Testis (tissue), 2 donors: ENCODE measurements at regions not wholly inside any gene's neighbourhood (a gene's known extent, or its start where the extent isn't known, plus 50 kb on each side); places are given as distances from the start of the nearest gene placed in this dataset.

Source experiments
- DNase-seq: peaks from one replicate; pipeline ENCODE4 v3.0.0-alpha.2; 2019
- H3K27ac ChIP-seq, 2 donors: fragments of 200-600 bp; sonication (generic); one replicate each; pipeline ENCODE4 v1.5.1; 2019
- H3K27me3 ChIP-seq: fragments of 200-600 bp; sonication (generic); one replicate; pipeline ENCODE4 v1.5.1; 2019
- H3K36me3 ChIP-seq: fragments of 200-600 bp; sonication (generic); one replicate; pipeline ENCODE4 v1.5.1; 2017; ENCODE audit warnings: low read depth; ENCODE audit errors: missing control alignments
- H3K4me1 ChIP-seq: fragments of 200-600 bp; sonication (generic); one replicate; pipeline ENCODE4 v1.5.1; 2019
- H3K4me3 ChIP-seq, 2 donors: fragments of 200-600 bp; sonication (generic); one replicate each; pipeline ENCODE4 v1.5.1; 2017 to 2019
- H3K9me3 ChIP-seq: fragments of 200-600 bp; sonication (generic); one replicate; pipeline ENCODE4 v1.5.1; 2017
- CTCF ChIP-seq, 3 experiments: fragments of 450-650 bp in 2 of 3; fragments of 200-600 bp in 1 of 3; sonication (generic) in 1 of 3; IDR thresholded peaks; one replicate each; pipeline ENCODE4 v1.5.1; 2016 to 2019; ENCODE audit warnings: antibody characterized with exemption in 3 of 3, mild to moderate bottlenecking in 2 of 3, moderate library complexity in 1 of 3
- POLR2A ChIP-seq: fragments of 450-650 bp; IDR thresholded peaks from one replicate; pipeline ENCODE4 v1.6.1; 2017; ENCODE audit warnings: antibody characterized with exemption, mild to moderate bottlenecking, moderate library complexity
- WGBS, 2 donors: methylation state at CpG; one replicate each; pipeline ENCODE4 v1.1.5; 2018; 5-methylcytosine and 5-hydroxymethylcytosine counted together
- intact Hi-C: fragments of 100-400 bp; cut with DNase I; formaldehyde crosslinking; loops from one replicate; pipeline ENCODE4 v1.15.1; 2023; ENCODE audit warnings: low total_unique reads

- Histone ChIP-seq H3K36me3 (no peaks in the 10 kb centered on the region), H3K27ac (no peak overlapping the region), H3K4me3 (no peak overlapping the region), H3K4me1 (no peaks in the 10 kb centered on the region), H3K9me3 (no peaks in the 10 kb centered on the region), H3K27me3 (no peaks in the 10 kb centered on the region)
- no peak for DNase-seq
- TF ChIP-seq POLR2A (no peak), CTCF (IDR thresholded peaks at IDR 0.05) (no peak)
- 67 to 76% methylated on average over 7 of the region's 7 CpGs for WGBS, 2 donors
- intact Hi-C loops: no loop called here
These were observed 89.3 kb upstream of the EEF1E1 start for GRCh38 chr6:8191629-8192028.

- H3K4me1 ChIP-seq: no peaks in the 10 kb centered on the region
- 82 to 87% methylated on average over 2 of the region's 2 CpGs for WGBS, 2 donors
- H3K9me3 ChIP-seq: no peaks in the 10 kb centered on the region
- H3K36me3 ChIP-seq: no peaks in the 10 kb centered on the region
- intact Hi-C loops: no loop called here
- TF ChIP-seq POLR2A (no peak), CTCF (IDR thresholded peaks at IDR 0.05) (no peak)
- H3K4me3 ChIP-seq: no peak overlapping the region
- no peak for DNase-seq
- H3K27me3 ChIP-seq: no peaks in the 10 kb centered on the region
- H3K27ac ChIP-seq: no peak overlapping the region
These were observed 84.9 kb upstream of the EEF1E1 start for GRCh38 chr6:8187209-8187608.

GRCh38 chr6:8182902-8183665 lies 80.7 kb upstream of the EEF1E1 start:
- intact Hi-C loops: no loop called here
- Histone ChIP-seq H3K9me3 (no peaks in the 10 kb centered on the region), H3K27me3 (no peaks in the 10 kb centered on the region), H3K4me3 (no peak overlapping the region), H3K4me1 (no peaks in the 10 kb centered on the region), H3K36me3 (no peaks in the 10 kb centered on the region), H3K27ac (no peak overlapping the region)
- TF ChIP-seq CTCF (IDR thresholded peaks at IDR 0.05) (no peak), POLR2A (no peak)
- DNase-seq: no peak
- WGBS, 2 donors: 49 to 59% methylated on average over 9 of the region's 9 CpGs

GRCh38 chr6:8181951-8182845 lies 79.8 kb upstream of the EEF1E1 start:
- no peak for TF ChIP-seq POLR2A
- no peak for TF ChIP-seq CTCF (IDR thresholded peaks at IDR 0.05)
- Histone ChIP-seq H3K27me3 (no peaks in the 10 kb centered on the region), H3K4me3 (no peak overlapping the region), H3K9me3 (no peaks in the 10 kb centered on the region), H3K4me1 (no peaks in the 10 kb centered on the region), H3K36me3 (no peaks in the 10 kb centered on the region), H3K27ac (no peak overlapping the region)
- WGBS, 2 donors: 57 to 59% methylated on average over 10 of the region's 10 CpGs
- no peak for DNase-seq
- intact Hi-C loops: no loop called here
